ENCODE measurements at regions not wholly inside any gene's neighbourhood (a gene's known extent, or its start where the extent isn't known, plus 50 kb on each side); places are given as distances from the start of the nearest gene placed in this dataset.

DNA sequence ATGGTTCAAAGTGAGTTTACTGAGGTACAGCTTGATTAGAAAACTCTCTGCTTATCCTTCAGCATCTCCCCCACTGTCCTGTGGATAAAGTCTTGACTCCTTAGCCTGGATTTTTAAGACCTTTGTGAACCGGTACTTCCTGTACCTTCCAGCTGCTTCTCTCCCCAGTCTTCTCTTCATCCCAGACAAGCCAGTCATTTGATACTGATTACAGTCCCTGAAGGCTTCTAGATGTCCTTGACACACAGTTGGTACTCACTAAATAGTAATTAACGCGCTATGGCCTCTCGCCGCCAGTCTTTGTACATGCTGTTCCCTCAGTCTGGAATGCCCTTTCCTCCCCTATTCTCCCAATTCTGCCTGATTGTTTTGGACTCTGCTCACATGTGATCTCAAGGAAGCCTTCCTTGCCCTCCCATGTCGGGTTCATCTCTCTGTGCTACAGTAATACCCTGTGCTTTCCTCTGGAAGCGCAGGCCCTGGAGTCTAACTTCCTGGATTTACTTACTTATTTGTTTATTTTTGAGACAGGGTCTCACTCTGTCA, 50.6 kb upstream of the PTGR2 start:
- Histone ChIP-seq H3K4me3 (no peak overlapping the region), H3K9me3 (replicated peaks in 1 of 3) (no peaks in the 10 kb centered on the region), H3K36me3 (replicated peaks in 1 of 2) (no peaks in the 10 kb centered on the region), H3K27me3 (no peaks in the 10 kb centered on the region), H3K4me1 (replicated peaks in 1 of 2) (no peaks in the 10 kb centered on the region), H3K27ac (no peak overlapping the region)
- TF ChIP-seq POLR2A (IDR thresholded peaks at IDR 0.05) (no peak), CTCF (IDR thresholded peaks at IDR 0.05) (no peak)
- WGBS, 4 donors: 81 to 89% (median 87%) methylated on average over 7 of the region's 7 CpGs
- no peak for DNase-seq
- intact Hi-C loops (cut with DNase I): loop anchor here in 1 of 2 donors (10.0 kb wide), 1 partner anchor 56 kb away; no protein-coding TSS in a partner anchor

- Histone ChIP-seq H3K9me3 (replicated peaks in 1 of 3) (no peaks in the 10 kb centered on the region), H3K27me3 (no peaks in the 10 kb centered on the region), H3K36me3 (replicated peaks in 1 of 2) (no peaks in the 10 kb centered on the region), H3K27ac (no peak overlapping the region), H3K4me3 (no peak overlapping the region), H3K4me1 (replicated peaks in 1 of 2) (peaks cover 11 to 18% of the 10 kb centered on the region in 2 donors)
- 63 to 83% (median 78%) methylated on average over 4 of the region's 4 CpGs for WGBS, 4 donors
- DNase-seq: no peak
- intact Hi-C loops (cut with DNase I): no loop called here
- TF ChIP-seq POLR2A (IDR thresholded peaks at IDR 0.05) (no peak), CTCF (IDR thresholded peaks at IDR 0.05) (no peak)
These were observed 53.9 kb upstream of the PTGR2 start for GRCh38 chr14:73797543-73798265.

- Histone ChIP-seq H3K9me3 (replicated peaks in 1 of 3) (no peaks in the 10 kb centered on the region), H3K36me3 (replicated peaks in 1 of 2) (no peaks in the 10 kb centered on the region), H3K4me1 (replicated peaks in 1 of 2) (peaks cover 11 to 18% of the 10 kb centered on the region in 2 donors), H3K4me3 (no peak overlapping the region), H3K27me3 (no peaks in the 10 kb centered on the region), H3K27ac (no peak overlapping the region)
- TF ChIP-seq CTCF (IDR thresholded peaks at IDR 0.05) (no peak), POLR2A (IDR thresholded peaks at IDR 0.05) (no peak)
- WGBS, 4 donors: 89 to 98% (median 93%) methylated on average over 4 of the region's 4 CpGs
- no peak for DNase-seq
- intact Hi-C loops (cut with DNase I): no loop called here
These were observed 54.6 kb upstream of the PTGR2 start for GRCh38 chr14:73796893-73797542.

DNA sequence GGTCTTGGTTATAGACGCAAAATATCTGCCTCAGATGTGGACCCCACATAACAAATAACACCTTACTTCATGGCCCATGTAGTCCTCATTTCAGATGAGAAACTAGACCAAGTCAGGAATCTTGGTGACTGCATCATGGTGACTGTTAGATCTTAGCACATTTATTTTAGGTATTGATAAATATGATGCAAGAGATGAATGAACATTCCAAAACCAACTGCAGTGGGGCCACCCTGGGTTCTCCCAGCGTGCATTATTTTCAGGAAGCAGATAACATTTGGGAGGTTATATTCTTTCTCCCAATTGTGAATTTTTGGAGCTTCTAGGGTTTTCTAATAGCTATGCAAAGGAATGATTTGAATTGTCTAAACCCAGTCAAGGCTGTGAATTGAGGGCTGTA, 55.2 kb upstream of the PTGR2 start:
- no peaks in the 10 kb centered on the region for H3K27me3 ChIP-seq
- peaks cover 11 to 18% of the 10 kb centered on the region in 2 donors for H3K4me1 ChIP-seq (replicated peaks in 1 of 2)
- H3K27ac ChIP-seq: no peak overlapping the region
- 88 to 91% (median 88%) methylated on average over 2 of the region's 2 CpGs for WGBS, 4 donors
- no peak for DNase-seq
- intact Hi-C loops (cut with DNase I): no loop called here
- H3K4me3 ChIP-seq: no peak overlapping the region
- TF ChIP-seq POLR2A (IDR thresholded peaks at IDR 0.05) (no peak), CTCF (IDR thresholded peaks at IDR 0.05) (no peak)
- no peaks in the 10 kb centered on the region for H3K36me3 ChIP-seq (replicated peaks in 1 of 2)
- no peaks in the 10 kb centered on the region for H3K9me3 ChIP-seq (replicated peaks in 1 of 3)

Data from adrenal gland (tissue), 9 donors.